Endothelial cell (in vitro differentiated cells): ENCODE measurements at regions not wholly inside any gene's neighbourhood (a gene's known extent, or its start where the extent isn't known, plus 50 kb on each side); places are given as distances from the start of the nearest gene placed in this dataset.
"Not testable (repeated sequence)": the region's sequence is repeated elsewhere in the genome, so short reads cannot be mapped to it uniquely, and the experiment has no call there.

Experiments used
- DNase-seq: peaks from one replicate; pipeline ENCODE4 v3.0.0; 2021; ENCODE audit warnings: low spot score
- H3K27ac Mint-ChIP-seq: one replicate; pipeline ENCODE4 v1.8.0; 2021; ENCODE audit warnings: mixed read lengths, inconsistent platforms; ENCODE audit not compliant: unreplicated experiment
- H3K27me3 Mint-ChIP-seq: one replicate; pipeline ENCODE4 v1.8.0; 2021; ENCODE audit warnings: mild to moderate bottlenecking, moderate library complexity, mixed read lengths, inconsistent platforms; ENCODE audit not compliant: unreplicated experiment
- H3K36me3 Mint-ChIP-seq: one replicate; pipeline ENCODE4 v1.8.0; 2021; ENCODE audit warnings: mild to moderate bottlenecking, low read depth, mixed read lengths, inconsistent platforms; ENCODE audit not compliant: unreplicated experiment
- H3K4me1 Mint-ChIP-seq: one replicate; pipeline ENCODE4 v1.8.0; 2021; ENCODE audit warnings: mild to moderate bottlenecking, mixed read lengths, inconsistent platforms; ENCODE audit not compliant: unreplicated experiment
- H3K4me3 Mint-ChIP-seq: one replicate; pipeline ENCODE4 v1.8.0; 2021; ENCODE audit warnings: mild to moderate bottlenecking, mixed read lengths, inconsistent platforms; ENCODE audit not compliant: unreplicated experiment
- H3K9me3 Mint-ChIP-seq: one replicate; pipeline ENCODE4 v1.8.0; 2021; ENCODE audit warnings: mixed read lengths, inconsistent platforms; ENCODE audit not compliant: unreplicated experiment
- TF ChIP-seq, protein P1 (sequence below): fragments of 200-600 bp; sonication (generic); IDR thresholded peaks from one replicate; pipeline ENCODE4 v1.5.0; 2021; ENCODE audit warnings: antibody characterized with exemption; ENCODE audit not compliant: unreplicated experiment

DNA sequence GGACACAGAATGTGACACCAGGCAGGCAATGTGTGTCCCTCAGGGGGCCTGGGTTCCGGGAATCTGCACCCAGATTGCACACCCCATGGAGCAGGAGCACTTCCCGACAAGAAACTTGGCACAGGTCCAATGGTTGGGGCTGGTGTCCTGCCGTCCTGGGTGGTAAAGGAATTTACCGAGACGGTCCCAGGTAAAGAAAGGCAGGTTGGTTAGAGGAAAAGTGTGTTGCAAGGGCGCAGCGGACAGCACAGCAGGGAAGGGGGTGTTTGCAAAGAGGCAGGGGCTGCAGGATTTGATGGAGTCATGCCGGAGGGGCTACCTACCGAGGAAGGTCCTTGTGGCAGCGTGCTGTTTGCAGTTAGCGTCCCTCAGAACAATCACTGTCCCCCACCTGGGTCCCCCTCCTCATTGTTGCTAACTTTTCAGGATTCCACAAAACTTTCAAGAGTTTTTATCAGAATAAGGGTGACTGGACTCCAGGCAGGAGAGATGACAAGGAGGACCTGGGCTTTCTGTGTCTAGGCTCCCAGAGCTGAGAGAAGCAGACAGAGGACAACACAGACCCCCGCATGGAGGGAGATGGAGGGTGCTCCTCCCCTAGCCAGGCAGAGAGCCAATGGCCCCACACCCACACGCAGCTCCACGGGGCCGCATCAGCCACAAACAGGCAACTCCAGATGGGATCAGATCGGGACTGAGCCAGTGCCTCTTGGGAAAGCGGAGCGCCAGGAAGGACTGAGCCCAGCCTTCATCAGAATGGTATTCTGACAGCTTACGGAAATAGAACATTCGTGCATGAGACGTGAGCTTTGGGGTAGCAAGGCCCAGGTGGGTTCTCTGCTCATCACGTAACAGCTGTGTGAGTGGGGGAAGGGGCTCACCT, 1423.9 kb downstream of the BRD1 start:
- Mint-ChIP-seq H3K36me3 (no peaks in the 10 kb centered on the region), H3K27me3 (peaks cover under 1% of the 10 kb centered on the region), H3K4me1 (no peaks in the 10 kb centered on the region), H3K27ac (no peak overlapping the region), H3K4me3 (no peak overlapping the region), H3K9me3 (no peaks in the 10 kb centered on the region)
- TF ChIP-seq, protein P1, sequence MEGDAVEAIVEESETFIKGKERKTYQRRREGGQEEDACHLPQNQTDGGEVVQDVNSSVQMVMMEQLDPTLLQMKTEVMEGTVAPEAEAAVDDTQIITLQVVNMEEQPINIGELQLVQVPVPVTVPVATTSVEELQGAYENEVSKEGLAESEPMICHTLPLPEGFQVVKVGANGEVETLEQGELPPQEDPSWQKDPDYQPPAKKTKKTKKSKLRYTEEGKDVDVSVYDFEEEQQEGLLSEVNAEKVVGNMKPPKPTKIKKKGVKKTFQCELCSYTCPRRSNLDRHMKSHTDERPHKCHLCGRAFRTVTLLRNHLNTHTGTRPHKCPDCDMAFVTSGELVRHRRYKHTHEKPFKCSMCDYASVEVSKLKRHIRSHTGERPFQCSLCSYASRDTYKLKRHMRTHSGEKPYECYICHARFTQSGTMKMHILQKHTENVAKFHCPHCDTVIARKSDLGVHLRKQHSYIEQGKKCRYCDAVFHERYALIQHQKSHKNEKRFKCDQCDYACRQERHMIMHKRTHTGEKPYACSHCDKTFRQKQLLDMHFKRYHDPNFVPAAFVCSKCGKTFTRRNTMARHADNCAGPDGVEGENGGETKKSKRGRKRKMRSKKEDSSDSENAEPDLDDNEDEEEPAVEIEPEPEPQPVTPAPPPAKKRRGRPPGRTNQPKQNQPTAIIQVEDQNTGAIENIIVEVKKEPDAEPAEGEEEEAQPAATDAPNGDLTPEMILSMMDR, result no peak
- no peak for DNase-seq

DNA sequence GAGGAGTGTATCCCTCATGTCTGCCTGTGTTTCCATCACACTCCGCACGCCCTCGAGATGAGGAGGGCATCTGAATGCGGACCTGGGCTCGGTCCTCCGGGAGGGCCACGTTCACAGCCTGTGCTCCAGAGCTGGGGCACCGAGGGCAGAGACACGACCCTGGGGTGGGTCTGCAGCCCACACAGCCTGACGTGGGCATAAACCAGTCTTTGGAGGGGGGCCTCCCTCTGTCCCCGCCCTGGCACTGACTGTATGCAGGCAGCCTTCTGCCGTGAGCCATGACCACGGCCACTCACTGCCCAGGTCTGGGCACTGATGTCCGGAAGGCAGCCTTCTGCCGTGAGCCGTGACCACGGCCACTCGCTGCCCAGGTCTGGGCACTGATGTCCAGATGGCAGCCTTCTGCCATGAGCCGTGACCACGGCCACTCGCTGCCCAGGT, 1425.1 kb downstream of the BRD1 start:
- Mint-ChIP-seq H3K4me3 (no peak overlapping the region), H3K27ac (no peak overlapping the region), H3K4me1 (no peaks in the 10 kb centered on the region), H3K27me3 (peaks cover 9% of the 10 kb centered on the region), H3K9me3 (no peaks in the 10 kb centered on the region), H3K36me3 (no peaks in the 10 kb centered on the region)
- DNase-seq, result no peak
- TF ChIP-seq, protein P1, result no peak

GRCh38 chr22:48401523-48401922, 1426.2 kb downstream of the BRD1 start:
- H3K36me3 Mint-ChIP-seq, H3K4me1 Mint-ChIP-seq, H3K4me3 Mint-ChIP-seq, H3K27me3 Mint-ChIP-seq, DNase-seq, H3K9me3 Mint-ChIP-seq, H3K27ac Mint-ChIP-seq: not testable (repeated sequence)

GRCh38 chr22:48398181-48398905, 1429.3 kb downstream of the BRD1 start:
- Mint-ChIP-seq H3K27me3 (peaks cover 9% of the 10 kb centered on the region), H3K4me1 (no peaks in the 10 kb centered on the region), H3K36me3 (no peaks in the 10 kb centered on the region), H3K9me3 (no peaks in the 10 kb centered on the region), H3K4me3 (no peak overlapping the region), H3K27ac (no peak overlapping the region)
- TF ChIP-seq, protein P1, result no peak
- no peak for DNase-seq

DNA sequence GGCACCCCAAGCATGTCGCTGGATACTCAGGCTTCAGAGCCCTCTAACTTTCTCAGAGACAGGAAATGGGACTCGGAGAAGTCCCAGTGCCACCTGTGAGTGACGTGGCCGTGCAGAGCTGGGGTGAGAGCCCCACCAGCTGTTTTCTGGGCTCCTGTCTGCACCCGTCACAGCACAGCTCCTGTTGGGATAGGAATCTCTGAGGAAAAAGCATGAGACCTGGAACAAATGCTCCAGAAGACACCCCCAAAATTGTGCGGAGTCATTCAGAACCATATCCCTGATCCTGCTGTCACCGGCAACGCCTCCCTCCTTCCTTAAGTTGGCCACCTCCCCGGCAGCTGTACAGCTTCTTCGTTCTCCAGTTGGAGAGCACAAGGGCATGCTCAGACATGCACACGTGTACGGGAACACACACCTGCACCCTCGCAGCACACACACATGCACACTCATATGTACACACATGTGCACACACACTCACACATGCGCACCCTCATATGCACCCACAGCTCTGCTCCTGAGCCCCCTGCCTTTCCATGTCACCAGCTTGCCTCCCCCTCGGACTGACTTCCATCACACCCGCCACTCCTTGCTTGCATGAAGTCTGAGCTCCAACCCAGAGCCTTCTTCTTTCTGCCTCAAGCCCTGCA, 1430.0 kb downstream of the BRD1 start:
- H3K27ac Mint-ChIP-seq, result no peak overlapping the region
- H3K27me3 Mint-ChIP-seq, result peaks cover 9% of the 10 kb centered on the region
- H3K4me1 Mint-ChIP-seq, result no peaks in the 10 kb centered on the region
- no peak overlapping the region for H3K4me3 Mint-ChIP-seq
- TF ChIP-seq, protein P1, result no peak
- no peaks in the 10 kb centered on the region for H3K36me3 Mint-ChIP-seq
- DNase-seq, result no peak
- no peaks in the 10 kb centered on the region for H3K9me3 Mint-ChIP-seq
